ENCODE measurements at regions not wholly inside any gene's neighbourhood (a gene's known extent, or its start where the extent isn't known, plus 50 kb on each side); places are given as distances from the start of the nearest gene placed in this dataset.

DNA sequence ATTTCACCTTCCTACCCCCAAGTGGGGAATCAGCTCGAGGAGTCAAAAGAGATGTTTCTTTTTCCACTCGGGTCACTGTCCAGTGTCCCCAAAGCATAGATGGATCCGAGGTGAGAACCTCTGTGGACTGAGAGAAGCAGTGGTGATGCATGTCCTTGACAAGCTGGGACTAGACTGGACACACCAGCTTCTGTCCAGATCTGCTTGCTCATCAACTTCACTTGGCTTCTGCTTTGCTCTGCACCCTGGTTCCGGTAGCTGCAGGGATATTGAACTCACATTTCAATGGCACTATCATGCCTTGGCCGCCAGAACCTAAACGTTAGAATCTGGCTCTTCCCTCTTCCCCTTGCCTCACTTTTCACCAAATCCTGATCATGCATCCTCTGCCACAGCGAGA, 50.3 kb upstream of the CXCL12 start:
- DNase-seq (ENCODE audit: low read depth) = no peak

GRCh38 chr10:44436240-44436639, 51.3 kb upstream of the CXCL12 start:
- no peak for DNase-seq (ENCODE audit: low read depth)

- no peak for DNase-seq (ENCODE audit: low read depth)
Measured at GRCh38 chr10:44437840-44438511, 53.1 kb upstream of the CXCL12 start.

- DNase-seq (ENCODE audit: low read depth) = no peak
Measured at GRCh38 chr10:44439239-44439957, 54.5 kb upstream of the CXCL12 start.

- DNase-seq (ENCODE audit: low read depth) = no peak
Measured at GRCh38 chr10:44439958-44440244, 55.0 kb upstream of the CXCL12 start.

GRCh38 chr10:44457259-44457658, 72.4 kb upstream of the CXCL12 start:
- DNase-seq (ENCODE audit: low read depth) = no peak

DNA sequence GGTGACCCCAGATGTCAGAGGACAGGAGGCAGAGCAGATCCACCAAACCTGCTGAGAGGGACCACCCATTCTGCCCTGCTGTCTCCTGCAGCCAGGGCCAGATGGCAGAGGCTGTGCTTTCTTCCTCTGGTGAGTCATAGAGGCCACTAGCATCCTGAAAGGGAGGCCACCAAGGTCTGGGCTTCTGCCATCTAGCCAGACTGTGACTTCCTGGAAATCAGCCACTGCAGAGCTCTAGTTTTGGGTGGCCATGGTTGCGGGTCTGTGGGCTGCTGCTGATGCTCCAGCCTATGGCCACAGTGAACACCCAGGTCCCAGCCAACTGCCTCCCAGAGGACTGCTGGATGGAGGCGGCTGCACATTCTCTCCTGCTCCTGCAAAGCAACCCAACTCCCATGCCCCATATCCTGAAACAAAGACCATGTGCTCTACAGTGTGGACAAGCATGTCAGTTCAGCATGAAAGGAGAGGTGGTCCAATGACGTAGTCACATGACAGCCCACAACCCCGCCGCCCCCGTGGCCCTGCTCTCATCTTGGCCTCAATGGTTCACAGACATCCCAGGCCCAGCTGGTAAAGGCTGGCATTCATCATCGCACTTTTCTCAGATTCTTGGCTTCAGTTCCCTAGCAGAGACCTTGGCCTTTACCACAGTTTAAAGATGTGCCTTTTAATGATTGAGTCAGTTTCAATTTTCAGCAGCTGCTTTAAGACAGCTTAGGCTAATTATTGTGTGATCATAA, 73.9 kb upstream of the CXCL12 start:
- DNase-seq (ENCODE audit: low read depth) = no peak

DNA sequence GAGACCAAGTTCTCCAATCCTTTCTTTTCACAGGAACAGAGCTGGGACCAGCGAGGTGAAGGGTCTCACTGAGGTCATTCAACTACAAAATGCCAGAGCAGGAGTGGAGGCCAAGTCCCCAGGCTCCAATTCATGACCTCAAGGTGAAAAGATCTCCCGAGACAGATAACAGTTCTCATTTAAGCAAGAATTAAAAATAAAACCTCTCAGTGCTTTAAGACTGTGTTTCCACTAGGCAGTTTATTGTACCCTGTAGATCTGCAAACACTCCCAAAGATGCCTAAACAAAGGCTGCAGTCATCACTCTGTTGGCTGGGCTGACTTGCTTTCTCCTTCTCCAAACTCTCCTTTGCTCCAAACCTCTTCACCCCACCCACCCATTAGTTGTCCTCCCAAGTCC, 74.8 kb upstream of the CXCL12 start:
- no peak for DNase-seq (ENCODE audit: low read depth)

DNA sequence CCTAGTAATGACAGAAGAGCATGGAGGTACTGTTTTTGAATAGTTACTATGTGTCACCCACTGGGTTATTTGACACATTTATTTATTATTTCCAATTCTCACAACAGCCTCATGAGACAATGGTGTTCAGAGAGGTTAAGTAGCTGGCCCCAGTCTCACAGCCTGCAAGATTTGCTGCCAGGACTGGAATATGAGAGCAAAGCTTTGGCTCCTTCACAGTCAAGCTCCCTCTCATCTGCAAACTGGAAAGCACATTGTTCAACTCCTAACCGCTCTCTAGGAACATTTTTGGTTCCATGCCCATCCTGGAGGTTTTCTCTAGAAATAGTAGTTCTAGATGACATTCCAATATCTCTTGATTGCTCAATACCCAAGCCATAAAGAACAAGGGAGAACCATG, 75.5 kb upstream of the CXCL12 start:
- DNase-seq (ENCODE audit: low read depth) = no peak

GRCh38 chr10:44462338-44462914, 77.5 kb upstream of the CXCL12 start:
- no peak for DNase-seq (ENCODE audit: low read depth)

DNA sequence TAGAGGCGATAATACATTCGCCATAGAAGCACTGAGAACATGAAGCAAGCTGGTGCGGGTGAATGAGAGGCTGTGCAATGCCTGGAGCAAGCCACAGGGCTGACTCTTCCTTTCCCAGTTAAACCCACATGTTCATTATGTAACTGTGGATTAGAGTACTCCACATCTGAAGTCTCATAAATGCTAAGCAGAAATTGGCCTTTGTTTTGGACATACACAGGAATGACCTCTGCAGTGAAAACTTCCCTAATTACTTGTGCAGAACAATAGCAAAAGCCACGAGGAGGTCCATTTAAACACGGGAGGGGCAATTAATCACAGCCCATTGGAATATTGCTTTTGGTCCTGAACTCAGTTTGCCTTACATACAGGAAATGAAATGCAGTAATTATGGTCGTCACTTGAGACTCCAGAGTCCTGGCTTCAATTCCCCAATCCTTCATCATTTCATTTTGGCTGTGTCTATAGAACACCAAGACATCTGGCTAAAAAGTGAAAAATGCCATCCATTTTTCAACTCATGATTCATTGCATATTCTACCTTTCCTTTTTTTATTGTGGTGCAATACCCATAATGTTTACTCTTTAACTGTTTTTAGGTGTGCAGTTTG, 78.7 kb upstream of the CXCL12 start:
- DNase-seq (ENCODE audit: low read depth) = peak; percentile 10

GRCh38 chr10:44464503-44464902, 79.6 kb upstream of the CXCL12 start:
- no peak for DNase-seq (ENCODE audit: low read depth)

DNA sequence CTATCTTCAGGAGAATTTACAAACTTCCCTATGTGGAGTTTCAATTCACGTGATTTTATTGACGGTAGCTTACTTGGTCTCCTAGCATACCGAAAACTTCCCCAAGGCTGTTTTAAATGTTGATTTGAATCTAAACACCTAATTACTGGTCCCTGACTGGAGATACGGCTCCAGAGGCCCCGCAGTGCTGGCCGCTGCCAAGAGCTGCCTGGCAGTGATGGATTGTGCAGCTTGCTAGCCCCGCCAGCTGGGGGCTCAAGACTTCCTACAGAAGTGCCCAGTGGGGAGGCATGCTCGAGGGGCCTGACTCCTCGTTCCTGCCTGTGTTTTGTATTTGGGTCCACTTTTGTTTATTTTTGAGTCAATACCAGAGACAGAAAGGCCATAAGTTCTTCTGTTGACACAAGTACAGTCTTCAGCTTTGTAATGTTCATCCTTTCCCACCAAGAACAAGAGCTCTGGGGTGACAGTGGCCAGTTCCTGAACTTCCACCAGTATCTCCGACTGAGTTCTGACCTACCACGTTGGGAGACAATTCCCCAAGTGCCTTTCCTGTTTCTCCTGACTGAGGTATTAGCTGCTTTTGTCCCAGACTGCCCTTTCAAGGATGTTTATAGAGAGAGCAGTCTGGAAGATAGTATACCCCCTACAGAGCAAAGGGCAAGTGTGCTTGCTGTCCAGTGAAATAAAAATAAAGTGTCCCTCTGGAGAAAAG, 80.7 kb upstream of the CXCL12 start:
- no peak for DNase-seq (ENCODE audit: low read depth)

DNA sequence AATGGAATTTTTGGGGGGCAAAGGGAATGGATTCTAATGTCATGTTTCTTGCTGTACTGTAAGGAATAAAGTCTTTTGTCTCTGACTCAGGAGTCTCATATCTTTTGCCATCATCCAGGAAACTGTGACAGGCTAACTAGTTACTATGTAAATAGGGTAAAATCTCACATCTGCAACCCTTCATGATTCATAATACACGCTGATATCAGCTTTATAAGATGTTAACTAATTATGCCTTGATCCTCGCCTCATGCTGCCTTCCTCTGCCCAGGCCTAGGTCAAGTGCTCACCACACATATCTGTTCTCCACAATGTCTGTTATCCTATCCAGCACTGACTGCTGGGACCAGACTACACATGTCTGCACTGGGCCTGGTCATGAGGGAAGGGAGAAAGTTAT, 81.3 kb upstream of the CXCL12 start:
- DNase-seq (ENCODE audit: low read depth) = peak; percentile 5

GRCh38 chr10:44467090-44467489, 82.2 kb upstream of the CXCL12 start:
- no peak for DNase-seq (ENCODE audit: low read depth)

DNA sequence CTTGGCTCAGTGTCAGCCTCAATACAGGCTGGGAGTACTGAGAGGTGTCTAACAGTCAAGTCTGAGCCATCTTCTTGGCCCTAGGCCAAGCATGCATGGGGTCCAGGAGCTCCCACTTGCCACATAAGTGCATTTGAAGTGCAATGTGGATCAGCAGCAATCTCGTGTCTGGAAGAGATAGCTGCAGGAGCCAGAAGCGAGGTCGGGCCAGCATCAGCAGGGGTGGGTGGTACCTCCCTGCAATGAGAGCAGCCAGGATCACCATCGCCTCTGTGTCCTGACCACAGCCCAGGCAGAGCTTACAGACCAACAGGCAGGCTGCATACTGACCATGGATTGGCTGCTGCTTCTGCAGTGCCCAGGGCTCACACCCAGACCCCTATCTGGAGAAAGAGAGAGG, 83.0 kb upstream of the CXCL12 start:
- DNase-seq (ENCODE audit: low read depth) = no peak

- DNase-seq (ENCODE audit: low read depth) = no peak
Measured at GRCh38 chr10:44468525-44468924, 83.6 kb upstream of the CXCL12 start.

DNA sequence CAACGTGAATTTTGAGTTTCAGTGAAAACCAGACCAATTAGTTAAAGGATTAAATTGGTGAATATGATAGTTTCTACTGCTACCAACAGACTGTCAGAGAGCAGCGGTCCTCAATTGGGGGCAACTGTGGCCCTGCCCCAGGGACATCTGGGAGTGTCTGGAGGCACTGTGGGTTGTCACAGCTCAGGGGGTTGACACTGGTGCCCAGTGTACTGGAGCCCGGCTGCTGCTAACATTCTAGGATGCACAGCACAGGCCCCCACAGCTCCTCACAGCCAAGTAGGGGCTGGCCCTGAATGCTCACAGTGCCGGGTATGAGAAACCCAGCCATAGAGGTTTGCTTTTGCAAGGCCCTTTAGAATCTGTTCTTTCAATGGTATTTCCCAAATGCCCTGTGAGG, 84.1 kb upstream of the CXCL12 start:
- DNase-seq (ENCODE audit: low read depth) = no peak

- no peak for DNase-seq (ENCODE audit: low read depth)
Measured at GRCh38 chr10:44470784-44471183, 85.9 kb upstream of the CXCL12 start.

- DNase-seq (ENCODE audit: low read depth) = peak; percentile 3
Measured at GRCh38 chr10:44471410-44471809, 86.5 kb upstream of the CXCL12 start.

GRCh38 chr10:44473146-44473545, 88.2 kb upstream of the CXCL12 start:
- DNase-seq (ENCODE audit: low read depth) = no peak
